ENCODE measurements at regions not wholly inside any gene's neighbourhood (a gene's known extent, or its start where the extent isn't known, plus 50 kb on each side); places are given as distances from the start of the nearest gene placed in this dataset.

GRCh38 chr15:91620229-91620628, 233.3 kb upstream of the SLCO3A1 start:
- no peak for TF ChIP-seq CTCF (IDR thresholded peaks at IDR 0.05; ENCODE audit: poor library complexity)
- TF ChIP-seq EZH2 (IDR thresholded peaks at IDR 0.05; ENCODE audit: borderline replicate concordance): no peak

Data from hepatocyte (in vitro differentiated cells).